Testis (tissue), 2 donors: ENCODE measurements at regions not wholly inside any gene's neighbourhood (a gene's known extent, or its start where the extent isn't known, plus 50 kb on each side); places are given as distances from the start of the nearest gene placed in this dataset.

ENCODE experiments used
- CTCF ChIP-seq, 3 experiments: fragments of 450-650 bp in 2 of 3; fragments of 200-600 bp in 1 of 3; sonication (generic) in 1 of 3; IDR thresholded peaks; one replicate each; pipeline ENCODE4 v1.5.1; 2016 to 2019; ENCODE audit warnings: antibody characterized with exemption in 3 of 3, mild to moderate bottlenecking in 2 of 3, moderate library complexity in 1 of 3
- POLR2A ChIP-seq: fragments of 450-650 bp; IDR thresholded peaks from one replicate; pipeline ENCODE4 v1.6.1; 2017; ENCODE audit warnings: antibody characterized with exemption, mild to moderate bottlenecking, moderate library complexity

GRCh38 chr5:163357636-163358035, 79.8 kb upstream of the CCNG1 start:
- no peak for TF ChIP-seq CTCF (IDR thresholded peaks at IDR 0.05)
- no peak for TF ChIP-seq POLR2A
